Kidney epithelial cell (primary cell): ENCODE measurements at regions not wholly inside any gene's neighbourhood (a gene's known extent, or its start where the extent isn't known, plus 50 kb on each side); places are given as distances from the start of the nearest gene placed in this dataset.

Experiments used
- DNase-seq: peaks from one replicate; pipeline ENCODE4 v3.0.0-alpha.2; 2010; ENCODE audit warnings: low read depth
- H3K27me3 ChIP-seq: 2 replicates; pipeline ENCODE4 v1.6.0; 2011; ENCODE audit warnings: low read length; ENCODE audit not compliant: control insufficient read depth, insufficient read depth
- H3K36me3 ChIP-seq: 2 replicates; pipeline ENCODE4 v1.5.1; 2011; ENCODE audit warnings: low read length; ENCODE audit not compliant: control insufficient read depth, insufficient read depth
- H3K4me3 ChIP-seq: 2 replicates; pipeline ENCODE4 v1.5.1; 2011; ENCODE audit warnings: low read depth, mild to moderate bottlenecking, control low read depth, low read length
- CTCF ChIP-seq: IDR thresholded peaks from 2 replicates; pipeline ENCODE4 v1.5.1; 2011; ENCODE audit warnings: mild to moderate bottlenecking, moderate library complexity, low read length, control low read depth, inconsistent platforms; ENCODE audit not compliant: insufficient read depth, poor library complexity, severe bottlenecking

GRCh38 chr3:31444220-31445142 is 88.2 kb upstream of the STT3B start:
- no peak overlapping the region for H3K4me3 ChIP-seq

GRCh38 chr3:31445701-31446100 is 87.0 kb upstream of the STT3B start:
- no peak for DNase-seq
- Histone ChIP-seq H3K4me3 (no peak overlapping the region), H3K27me3 (no peaks in the 10 kb centered on the region), H3K36me3 (no peaks in the 10 kb centered on the region)
- no peak for TF ChIP-seq CTCF

More at GRCh38 chr3:31444220-31445142, 88.2 kb upstream of the STT3B start:
- Histone ChIP-seq H3K27me3 (no peaks in the 10 kb centered on the region), H3K36me3 (no peaks in the 10 kb centered on the region)
- TF ChIP-seq CTCF: no peak
- no peak for DNase-seq

DNA sequence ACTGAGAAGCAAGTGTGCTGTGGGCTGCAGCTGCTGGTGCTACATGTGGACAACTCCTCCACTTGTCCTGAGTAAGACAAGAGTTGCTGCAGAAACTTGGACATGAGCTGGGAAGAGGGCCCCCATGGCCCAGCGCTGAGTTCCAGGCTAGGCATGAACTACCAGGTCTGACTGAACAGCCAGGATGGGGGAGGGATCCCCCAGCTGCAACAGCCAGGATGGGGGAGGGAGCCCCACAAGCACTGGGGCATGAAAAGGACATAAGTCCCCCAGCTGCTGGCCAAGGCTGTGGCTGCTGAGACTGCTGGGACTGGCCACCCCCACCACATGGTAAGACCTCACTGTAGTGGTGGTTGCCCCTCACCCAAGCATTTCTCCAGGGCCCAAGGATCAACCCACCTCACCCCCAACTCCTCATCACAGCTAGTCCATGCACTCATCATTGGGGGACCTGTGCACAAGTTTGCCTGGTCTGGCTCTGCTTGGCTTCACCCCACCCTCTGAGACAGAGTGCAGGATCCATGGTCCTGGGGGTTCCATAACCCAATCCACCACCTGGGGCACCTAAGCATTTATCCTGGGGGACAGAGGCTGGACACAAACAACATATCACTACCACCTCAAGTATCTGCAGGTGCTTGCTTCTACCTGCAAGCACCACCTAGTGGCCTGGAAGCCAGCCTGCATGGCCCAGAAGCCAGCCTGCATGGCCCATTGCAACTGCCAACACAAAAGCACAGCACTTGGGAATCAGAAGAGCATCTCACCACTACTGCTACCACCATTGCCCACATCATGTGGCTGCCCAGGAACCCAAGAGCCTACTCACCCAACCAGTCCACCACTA is 84.5 kb upstream of the STT3B start:
- TF ChIP-seq CTCF: peak; percentile 61
- Histone ChIP-seq H3K36me3 (no peaks in the 10 kb centered on the region), H3K4me3 (no peak overlapping the region), H3K27me3 (no peaks in the 10 kb centered on the region)
- no peak for DNase-seq

DNA sequence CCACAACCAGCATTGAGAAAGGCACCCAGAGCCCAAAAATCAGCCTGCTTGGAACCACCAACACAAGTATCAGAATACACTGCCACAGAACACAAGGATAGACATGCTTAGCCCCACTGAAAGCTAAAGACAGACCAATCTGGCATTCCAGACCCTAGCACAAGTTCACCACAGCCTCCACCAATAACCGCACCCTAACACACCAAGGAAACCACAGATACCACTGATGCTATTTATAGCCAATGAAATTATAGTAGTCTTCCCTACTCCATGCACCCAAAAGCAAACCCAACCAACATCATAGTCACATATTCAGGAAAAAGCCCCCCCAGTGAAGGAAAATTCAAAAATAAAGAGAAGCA is 83.9 kb upstream of the STT3B start:
- TF ChIP-seq CTCF: no peak
- Histone ChIP-seq H3K4me3 (no peak overlapping the region), H3K27me3 (no peaks in the 10 kb centered on the region), H3K36me3 (no peaks in the 10 kb centered on the region)
- no peak for DNase-seq

- TF ChIP-seq CTCF: no peak
- no peaks in the 10 kb centered on the region for H3K36me3 ChIP-seq
- no peak overlapping the region for H3K4me3 ChIP-seq
- H3K27me3 ChIP-seq: peaks cover 2% of the 10 kb centered on the region
- DNase-seq: no peak
These were observed 83.4 kb upstream of the STT3B start for GRCh38 chr3:31449318-31449717.
